HG03342 (cell line): ENCODE measurements at regions not wholly inside any gene's neighbourhood (a gene's known extent, or its start where the extent isn't known, plus 50 kb on each side); places are given as distances from the start of the nearest gene placed in this dataset.

ENCODE experiments used
- ATAC-seq: cut with Tn5 transposase; IDR thresholded peaks from one replicate; pipeline ENCODE4 v1.9.1; 2021; ENCODE audit warnings: mild to moderate bottlenecking, moderate library complexity; ENCODE audit not compliant: unreplicated experiment

DNA sequence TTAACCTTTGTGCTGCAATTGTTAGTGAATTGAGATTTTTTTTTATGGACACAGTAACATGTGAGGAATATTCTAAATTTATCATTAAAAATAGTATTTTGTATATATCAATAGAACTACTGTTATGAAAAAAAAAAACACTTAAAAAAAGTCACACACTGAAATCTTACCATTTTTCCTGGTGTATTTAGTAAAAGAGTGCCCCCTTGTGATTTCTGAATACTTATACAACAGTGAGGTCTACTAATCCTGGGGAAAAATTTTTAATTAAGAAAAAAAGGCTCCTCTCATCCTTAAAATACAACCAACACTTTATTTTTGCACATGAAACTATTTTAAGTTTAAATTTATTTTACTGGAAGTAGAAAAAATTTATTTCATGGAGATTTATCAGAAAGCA, 56.4 kb upstream of the SPOCK3 start:
- ATAC-seq, result no peak

DNA sequence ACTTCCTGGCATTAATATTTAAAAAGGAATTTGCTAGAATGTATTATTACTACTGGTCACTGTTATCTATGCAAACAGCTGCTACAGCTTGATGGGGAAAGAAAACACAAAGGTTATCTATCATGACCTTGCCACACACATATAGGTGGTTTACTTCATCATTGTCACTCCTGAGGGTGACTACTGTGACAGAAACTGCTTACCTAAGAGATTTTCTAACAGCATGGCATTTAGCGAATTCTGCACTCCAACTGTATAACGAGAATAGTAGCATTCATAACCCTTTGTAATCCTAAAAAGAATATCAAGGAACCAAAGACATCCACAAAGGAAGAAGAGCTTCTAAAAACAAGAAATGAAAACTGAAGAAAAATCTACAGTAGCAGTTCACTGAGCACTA, 74.6 kb upstream of the SPOCK3 start:
- ATAC-seq, result no peak

DNA sequence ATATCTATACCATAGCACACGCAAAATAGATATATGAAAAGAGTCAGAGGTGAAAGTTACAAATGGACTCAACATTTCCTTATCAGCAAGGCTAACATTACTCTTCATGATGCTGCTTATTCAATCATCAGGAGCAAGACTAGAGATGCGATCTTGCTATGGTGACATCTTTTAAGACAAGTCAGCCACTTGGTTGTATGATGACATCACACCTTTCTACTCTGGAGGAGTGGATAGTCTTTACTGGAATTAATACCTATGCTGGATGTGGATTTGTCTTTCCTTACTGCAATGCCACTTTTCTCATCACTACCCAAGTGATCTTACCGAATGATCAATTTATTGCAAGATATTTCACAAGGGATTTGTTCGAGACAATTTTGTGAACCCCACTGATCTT, 87.0 kb upstream of the SPOCK3 start:
- no peak for ATAC-seq

GRCh38 chr4:167339781-167340180, 105.5 kb upstream of the SPOCK3 start:
- ATAC-seq, result no peak

- no peak for ATAC-seq
Measured at GRCh38 chr4:167359711-167360110, 125.4 kb upstream of the SPOCK3 start.

GRCh38 chr4:167379076-167379835, 145.0 kb upstream of the SPOCK3 start:
- no peak for ATAC-seq

- ATAC-seq, result no peak
Measured at GRCh38 chr4:167380964-167381363, 146.7 kb upstream of the SPOCK3 start.

DNA sequence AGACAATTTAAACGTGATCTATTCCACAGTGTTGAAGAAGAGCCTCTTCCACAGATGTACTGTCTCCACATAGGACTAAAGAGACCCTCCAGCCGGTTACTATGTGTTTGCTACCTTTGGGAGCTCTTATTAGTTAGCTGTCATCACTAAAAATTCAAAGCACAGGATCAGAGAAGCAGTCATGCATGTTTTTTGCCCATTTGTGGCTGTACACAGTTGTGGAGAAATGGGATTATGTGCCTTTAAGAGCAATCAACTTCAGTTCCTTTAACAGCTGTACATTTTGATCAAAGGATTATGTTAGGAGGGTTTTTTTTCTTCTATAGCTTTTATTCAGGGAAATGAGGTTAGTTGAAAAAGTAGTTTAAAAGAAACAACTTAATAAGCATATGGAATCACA, 149.0 kb upstream of the SPOCK3 start:
- ATAC-seq, result no peak

GRCh38 chr4:167397586-167397985, 163.3 kb upstream of the SPOCK3 start:
- ATAC-seq, result no peak

GRCh38 chr4:167399201-167399600, 164.9 kb upstream of the SPOCK3 start:
- no peak for ATAC-seq

GRCh38 chr4:167406181-167406580, 171.9 kb upstream of the SPOCK3 start:
- no peak for ATAC-seq

- no peak for ATAC-seq
Measured at GRCh38 chr4:167415461-167415860, 181.2 kb upstream of the SPOCK3 start.

DNA sequence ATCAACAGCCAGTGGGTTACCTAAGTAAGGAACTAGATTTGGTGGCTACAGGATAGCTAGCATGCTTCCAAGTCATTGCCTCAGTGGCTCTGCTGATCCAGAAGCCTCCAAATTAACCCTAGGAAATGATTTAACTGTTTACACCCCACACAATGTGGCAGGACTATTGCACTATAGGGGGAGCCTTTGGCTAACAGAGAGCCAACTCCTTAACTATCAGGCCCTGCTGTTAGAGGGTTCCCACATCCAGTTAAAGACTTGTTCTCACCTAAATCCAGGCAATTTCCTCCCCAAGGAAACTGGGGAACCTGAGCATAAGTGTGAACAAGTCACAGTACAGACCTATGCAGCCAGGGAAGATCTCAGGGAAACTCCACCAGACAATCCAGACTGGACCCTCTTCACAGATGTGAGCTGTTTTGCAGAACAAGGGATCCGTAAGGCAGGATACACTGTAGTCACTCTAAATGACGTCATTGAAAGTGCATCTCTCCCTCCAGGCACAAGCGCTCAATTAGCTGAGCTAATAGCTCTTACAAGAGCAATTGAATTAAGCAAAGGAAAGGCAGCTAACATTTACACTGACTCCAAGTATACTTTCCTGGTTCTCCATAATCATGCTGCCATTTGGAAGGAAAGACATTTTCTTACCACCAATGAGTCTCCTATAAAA, 185.3 kb upstream of the SPOCK3 start:
- no peak for ATAC-seq

- ATAC-seq, result no peak
Measured at GRCh38 chr4:167421201-167421600, 186.9 kb upstream of the SPOCK3 start.

- ATAC-seq, result no peak
Measured at GRCh38 chr4:167424341-167425256, 190.3 kb upstream of the SPOCK3 start.

DNA sequence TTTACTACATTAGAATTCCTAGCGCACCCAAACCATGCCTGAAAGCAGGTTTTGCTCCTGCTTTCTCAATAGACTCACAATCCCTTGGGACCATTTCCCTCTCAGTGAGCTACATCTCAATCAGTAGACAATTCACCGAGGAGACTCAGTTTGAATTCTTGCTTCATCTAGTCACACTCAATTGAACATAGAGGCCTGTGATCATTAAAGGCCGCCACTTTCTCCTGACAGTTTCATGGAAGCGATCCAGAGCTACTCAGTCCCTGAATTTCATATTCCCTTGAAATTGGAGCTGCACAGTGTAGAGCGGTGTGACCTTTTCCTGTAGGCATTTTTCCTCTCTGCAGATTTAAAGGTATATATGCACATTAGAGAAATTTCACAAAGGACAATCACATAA, 193.9 kb upstream of the SPOCK3 start:
- ATAC-seq, result no peak

GRCh38 chr4:167431371-167431770, 197.1 kb upstream of the SPOCK3 start:
- no peak for ATAC-seq

- no peak for ATAC-seq
Measured at GRCh38 chr4:167435786-167436185, 201.5 kb upstream of the SPOCK3 start.

- ATAC-seq, result no peak
Measured at GRCh38 chr4:167443841-167444240, 209.5 kb upstream of the SPOCK3 start.

GRCh38 chr4:167452922-167453430, 218.7 kb upstream of the SPOCK3 start:
- no peak for ATAC-seq

- no peak for ATAC-seq
Measured at GRCh38 chr4:167456619-167457018, 222.3 kb upstream of the SPOCK3 start.
